ENCODE measurements at regions not wholly inside any gene's neighbourhood (a gene's known extent, or its start where the extent isn't known, plus 50 kb on each side); places are given as distances from the start of the nearest gene placed in this dataset.

DNA sequence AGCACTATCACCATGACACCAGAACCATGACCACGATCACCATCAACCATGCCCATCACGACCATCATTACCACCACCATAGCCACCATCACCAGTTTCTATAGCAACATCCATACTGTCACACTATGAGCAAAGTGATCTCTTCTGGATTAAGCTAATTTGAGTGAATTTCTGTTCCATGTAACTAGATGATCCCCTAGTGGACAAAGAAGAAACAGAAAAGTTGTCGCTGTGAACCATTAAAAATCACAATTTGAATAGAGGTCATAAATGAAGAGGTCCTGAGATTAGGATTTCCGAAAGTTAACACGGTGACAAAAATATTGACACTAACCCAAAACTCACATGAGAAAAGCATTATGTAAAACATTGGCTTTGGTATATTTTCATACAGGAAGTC is 77.6 kb downstream of the CLRN3 start:
- no peak for DNase-seq
- no peak for ATAC-seq (ENCODE audit: low read depth in 2 of 2)
- Mint-ChIP-seq H3K4me3 (no peak overlapping the region), H3K36me3 (no peaks in the 10 kb centered on the region), H3K27ac (no peak overlapping the region), H3K4me1 (no peaks in the 10 kb centered on the region), H3K27me3 (no peaks in the 10 kb centered on the region), H3K9me3 (peaks cover 0 to 4% (median 0%) of the 10 kb centered on the region in 7 donors)
- Histone ChIP-seq H3K27ac (ENCODE audit: insufficient read depth, low read length, poor library complexity, severe bottlenecking) (no peak overlapping the region), H3K4me3 (ENCODE audit: low read depth, low read length) (no peak overlapping the region), H3K4me1 (ENCODE audit: control insufficient read depth, insufficient read depth, low read length, poor library complexity, severe bottlenecking) (no peaks in the 10 kb centered on the region), H3K36me3 (ENCODE audit: control insufficient read depth, insufficient read depth, low read length) (no peaks in the 10 kb centered on the region), H3K9me3 (ENCODE audit: control insufficient read depth in 2 of 2, low read length in 2 of 2) (no peaks in the 10 kb centered on the region), H3K27me3 (ENCODE audit: control insufficient read depth, insufficient read depth, low read length) (peaks cover 3% of the 10 kb centered on the region)

DNA sequence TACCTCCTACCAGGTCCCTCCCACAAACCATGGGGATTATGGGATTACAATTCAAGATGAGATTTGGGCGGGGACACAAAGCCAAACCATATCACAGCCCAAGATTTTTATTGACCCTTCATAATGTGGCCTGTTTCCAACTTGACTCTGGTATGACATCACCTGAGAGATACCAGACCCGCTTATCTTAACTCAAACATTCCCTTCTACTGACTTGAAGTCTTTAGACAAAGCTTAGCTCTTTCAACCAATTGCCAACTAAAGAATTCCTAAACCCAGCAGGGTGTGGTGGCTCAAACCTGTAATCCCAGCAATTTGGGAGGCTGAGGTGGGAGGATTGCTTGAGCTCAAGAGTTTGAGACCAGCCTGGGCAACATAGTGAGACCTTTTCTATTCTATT is 67.9 kb downstream of the CLRN3 start:
- Histone ChIP-seq H3K36me3 (ENCODE audit: control insufficient read depth, insufficient read depth, low read length) (no peaks in the 10 kb centered on the region), H3K27me3 (ENCODE audit: control insufficient read depth, insufficient read depth, low read length) (no peaks in the 10 kb centered on the region), H3K4me1 (ENCODE audit: control insufficient read depth, insufficient read depth, low read length, poor library complexity, severe bottlenecking) (no peaks in the 10 kb centered on the region), H3K27ac (ENCODE audit: insufficient read depth, low read length, poor library complexity, severe bottlenecking) (no peak overlapping the region), H3K9me3 (ENCODE audit: control insufficient read depth in 2 of 2, low read length in 2 of 2) (peaks cover 0 to 3% of the 10 kb centered on the region in 2 experiments), H3K4me3 (ENCODE audit: low read depth, low read length) (no peak overlapping the region)
- Mint-ChIP-seq H3K9me3 (peaks cover 0 to 10% (median 3%) of the 10 kb centered on the region in 7 donors), H3K27ac (no peak overlapping the region), H3K27me3 (peaks cover 10% of the 10 kb centered on the region), H3K4me1 (no peaks in the 10 kb centered on the region), H3K4me3 (no peak overlapping the region), H3K36me3 (no peaks in the 10 kb centered on the region)
- ATAC-seq (ENCODE audit: low read depth in 2 of 2) (no peak), DNase-seq (no peak)

- H3K4me1 Mint-ChIP-seq: no peaks in the 10 kb centered on the region
- no peaks in the 10 kb centered on the region for H3K36me3 ChIP-seq (ENCODE audit: control insufficient read depth, insufficient read depth, low read length)
Observed at GRCh38 chr10:127826154-127826725, 66.5 kb downstream of the CLRN3 start.

DNA sequence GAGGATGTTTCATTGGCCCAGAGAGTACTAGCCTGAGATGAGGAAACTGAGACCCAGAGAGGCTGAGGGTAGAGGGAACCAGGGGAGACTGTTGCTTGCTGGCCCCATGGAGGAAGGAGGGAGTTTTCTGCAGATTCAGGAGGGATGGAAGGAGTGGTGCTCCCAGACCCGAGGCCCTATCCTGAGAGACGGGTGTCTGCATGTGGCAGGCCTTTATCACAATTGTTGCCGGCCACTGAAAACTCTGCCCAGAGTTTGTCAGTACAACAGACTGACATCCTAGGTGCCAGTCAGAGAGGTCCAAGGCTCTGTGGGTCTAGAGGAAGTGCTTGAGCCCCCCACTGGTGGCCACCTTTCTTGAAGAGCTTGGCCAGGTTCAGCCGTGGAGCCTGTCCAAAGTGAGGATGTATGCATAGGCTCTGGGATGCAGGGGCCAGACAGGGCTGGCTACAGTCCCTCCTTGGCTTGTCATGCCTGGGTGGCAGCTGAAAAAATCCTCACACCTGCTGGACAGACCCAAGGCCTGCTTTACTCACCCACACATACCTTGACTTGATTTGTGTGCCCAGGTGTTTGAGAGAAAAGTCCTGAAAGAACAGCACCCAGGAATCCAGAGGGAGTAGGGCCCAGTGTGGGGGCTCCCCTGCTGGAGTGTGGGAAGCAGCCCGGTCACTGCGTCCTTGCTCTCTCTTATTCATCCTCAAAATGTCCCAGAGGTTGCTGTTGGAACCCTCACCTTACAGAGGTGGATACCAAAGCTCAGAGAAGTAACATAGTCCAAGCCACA is 65.2 kb downstream of the CLRN3 start:
- Histone ChIP-seq H3K9me3 (ENCODE audit: control insufficient read depth in 2 of 2, low read length in 2 of 2) (peaks cover 0 to 3% of the 10 kb centered on the region in 2 experiments), H3K27me3 (ENCODE audit: control insufficient read depth, insufficient read depth, low read length) (no peaks in the 10 kb centered on the region), H3K36me3 (ENCODE audit: control insufficient read depth, insufficient read depth, low read length) (no peaks in the 10 kb centered on the region), H3K27ac (ENCODE audit: insufficient read depth, low read length, poor library complexity, severe bottlenecking) (no peak overlapping the region), H3K4me1 (ENCODE audit: control insufficient read depth, insufficient read depth, low read length, poor library complexity, severe bottlenecking) (no peaks in the 10 kb centered on the region), H3K4me3 (ENCODE audit: low read depth, low read length) (no peak overlapping the region)
- Mint-ChIP-seq H3K4me1 (no peaks in the 10 kb centered on the region), H3K9me3 (peaks cover 0 to 6% (median 2%) of the 10 kb centered on the region in 7 donors), H3K27ac (no peak overlapping the region), H3K27me3 (peaks cover 11% of the 10 kb centered on the region), H3K4me3 (no peak overlapping the region), H3K36me3 (no peaks in the 10 kb centered on the region)
- DNase-seq (no peak), ATAC-seq (ENCODE audit: low read depth in 2 of 2) (no peak)

More at GRCh38 chr10:127826154-127826725, 66.5 kb downstream of the CLRN3 start:
- H3K9me3 Mint-ChIP-seq: peaks cover 0 to 10% (median 3%) of the 10 kb centered on the region in 7 donors
- ATAC-seq (ENCODE audit: low read depth in 2 of 2) (no peak), DNase-seq (no peak)
- no peaks in the 10 kb centered on the region for H3K36me3 Mint-ChIP-seq
- peaks cover 11% of the 10 kb centered on the region for H3K27me3 Mint-ChIP-seq
- H3K9me3 ChIP-seq (ENCODE audit: control insufficient read depth in 2 of 2, low read length in 2 of 2): peaks cover 0 to 3% of the 10 kb centered on the region in 2 experiments
- H3K27ac ChIP-seq (ENCODE audit: insufficient read depth, low read length, poor library complexity, severe bottlenecking): no peak overlapping the region
- no peak overlapping the region for H3K27ac Mint-ChIP-seq
- H3K4me3 ChIP-seq (ENCODE audit: low read depth, low read length): no peak overlapping the region
- no peaks in the 10 kb centered on the region for H3K27me3 ChIP-seq (ENCODE audit: control insufficient read depth, insufficient read depth, low read length)
- H3K4me3 Mint-ChIP-seq: no peak overlapping the region
- no peaks in the 10 kb centered on the region for H3K4me1 ChIP-seq (ENCODE audit: control insufficient read depth, insufficient read depth, low read length, poor library complexity, severe bottlenecking)
